Liver (tissue), 8 donors: ENCODE measurements at regions not wholly inside any gene's neighbourhood (a gene's known extent, or its start where the extent isn't known, plus 50 kb on each side); places are given as distances from the start of the nearest gene placed in this dataset.

Source experiments
- DNase-seq: peaks from one replicate; pipeline ENCODE4 v3.0.0-alpha.2; 2017; ENCODE audit warnings: low spot score
- H3K27ac ChIP-seq, 2 donors: one replicate each; pipeline ENCODE4 v1.7.0; 2013; ENCODE audit warnings: inconsistent platforms in 2 of 2, low read length in 2 of 2, control low read depth in 1 of 2, low read depth in 1 of 2, mild to moderate bottlenecking in 1 of 2
- H3K27me3 ChIP-seq, 4 donors: one replicate each; pipeline versions ENCODE4 v1.6.1 to v1.7.0; 2013; ENCODE audit warnings: low read length in 3 of 4, inconsistent platforms in 1 of 4, mild to moderate bottlenecking in 1 of 4, moderate library complexity in 1 of 4; ENCODE audit not compliant: control insufficient read depth in 4 of 4, insufficient read depth in 4 of 4
- H3K36me3 ChIP-seq, 4 donors: one replicate each; pipeline versions ENCODE4 v1.6.1 to v1.7.0; 2013; ENCODE audit warnings: low read length in 3 of 4, mild to moderate bottlenecking in 3 of 4, low read depth in 1 of 4, moderate library complexity in 1 of 4; ENCODE audit not compliant: control insufficient read depth in 4 of 4, insufficient read depth in 3 of 4
- H3K4me1 ChIP-seq, 4 donors: one replicate each; pipeline versions ENCODE4 v1.6.1 to v1.7.0; 2013; ENCODE audit warnings: low read length in 3 of 4, mild to moderate bottlenecking in 3 of 4, moderate library complexity in 1 of 4; ENCODE audit not compliant: control insufficient read depth in 4 of 4, insufficient read depth in 4 of 4
- H3K4me3 ChIP-seq, 3 donors: one replicate each; pipeline versions ENCODE4 v1.6.1 to v1.7.0; 2013; ENCODE audit warnings: low read length in 3 of 3, control low read depth in 1 of 3, low read depth in 1 of 3, mild to moderate bottlenecking in 1 of 3
- H3K9ac ChIP-seq, 2 donors: one replicate each; pipeline ENCODE4 v1.7.0; 2013; ENCODE audit warnings: low read length in 2 of 2, mild to moderate bottlenecking in 2 of 2, moderate library complexity in 2 of 2, control low read depth in 1 of 2, low read depth in 1 of 2
- H3K9me3 ChIP-seq, 4 donors: one replicate each; pipeline versions ENCODE4 v1.6.1 to v1.7.0; 2013; ENCODE audit warnings: low read length in 3 of 4; ENCODE audit not compliant: control insufficient read depth in 4 of 4
- ATF3 ChIP-seq: IDR thresholded peaks from 2 replicates; pipeline ENCODE4 v1.6.1; 2016; ENCODE audit warnings: antibody characterized with exemption
- CTCF ChIP-seq: fragments of 150-350 bp; IDR thresholded peaks from 2 replicates; pipeline ENCODE4 v1.5.1; 2017; ENCODE audit warnings: improper control_type of control experiment, low read depth, low read length; ENCODE audit not compliant: missing input control
- EGR1 ChIP-seq, 2 donors: IDR thresholded peaks; 2 replicates each; pipeline ENCODE4 v1.6.1; 2016 to 2018; ENCODE audit warnings: antibody characterized with exemption in 2 of 2, low read depth in 2 of 2
- FOXA1 ChIP-seq: IDR thresholded peaks from 2 replicates; pipeline ENCODE4 v1.6.1; 2016; ENCODE audit warnings: antibody characterized with exemption
- FOXA2 ChIP-seq: IDR thresholded peaks from 2 replicates; pipeline ENCODE4 v1.6.1; 2016; ENCODE audit warnings: antibody characterized with exemption
- GABPA ChIP-seq, 2 donors: IDR thresholded peaks in 1 of 2; conservative IDR thresholded peaks in 1 of 2; 2 replicates each; pipeline ENCODE4 v1.6.1; 2016; ENCODE audit warnings: antibody characterized with exemption in 2 of 2, mild to moderate bottlenecking in 1 of 2, moderate library complexity in 1 of 2
- HNF4A ChIP-seq, 2 donors: conservative IDR thresholded peaks; 2 replicates each; pipeline ENCODE4 v1.6.1; 2016; ENCODE audit warnings: antibody characterized with exemption in 2 of 2, mild to moderate bottlenecking in 2 of 2
- HNF4G ChIP-seq: IDR thresholded peaks from 2 replicates; pipeline ENCODE4 v1.6.1; 2016; ENCODE audit warnings: antibody characterized with exemption
- JUND ChIP-seq, 2 donors: IDR thresholded peaks; 2 replicates each; pipeline ENCODE4 v1.6.1; 2016; ENCODE audit warnings: antibody characterized with exemption in 2 of 2
- MAX ChIP-seq: IDR thresholded peaks from 2 replicates; pipeline ENCODE4 v1.6.1; 2016; ENCODE audit warnings: antibody characterized with exemption
- NR2F2 ChIP-seq: IDR thresholded peaks from 2 replicates; pipeline ENCODE4 v1.6.1; 2016; ENCODE audit warnings: antibody characterized with exemption
- RAD21 ChIP-seq, 2 donors: IDR thresholded peaks; 2 replicates each; pipeline ENCODE4 v1.6.1; 2016; ENCODE audit warnings: antibody characterized with exemption in 2 of 2, mild to moderate bottlenecking in 2 of 2
- REST ChIP-seq: IDR thresholded peaks from 2 replicates; pipeline ENCODE4 v1.6.1; 2016; ENCODE audit warnings: antibody characterized with exemption, mild to moderate bottlenecking
- RXRA ChIP-seq, 2 donors: IDR thresholded peaks; 2 replicates each; pipeline ENCODE4 v1.6.1; 2017 to 2018; ENCODE audit warnings: antibody characterized with exemption in 2 of 2, mild to moderate bottlenecking in 1 of 2
- SP1 ChIP-seq: IDR thresholded peaks from 2 replicates; pipeline ENCODE4 v1.6.1; 2018; ENCODE audit warnings: antibody characterized with exemption, mild to moderate bottlenecking
- TAF1 ChIP-seq: conservative IDR thresholded peaks from 2 replicates; pipeline ENCODE4 v1.6.1; 2016; ENCODE audit warnings: antibody characterized with exemption, mild to moderate bottlenecking
- YY1 ChIP-seq: IDR thresholded peaks from 2 replicates; pipeline ENCODE4 v1.6.1; 2016; ENCODE audit warnings: antibody characterized with exemption, mild to moderate bottlenecking
- ZBTB33 ChIP-seq: IDR thresholded peaks from 2 replicates; pipeline ENCODE4 v1.6.1; 2016; ENCODE audit warnings: antibody characterized with exemption
- WGBS: extraction: QIAGEN DNeasy Blood & Tissue Kit; methylation state at CpG from one replicate; pipeline ENCODE4 v1.1.7; 2013; 5-methylcytosine and 5-hydroxymethylcytosine counted together
- donor health status: healthy.
- donor health status: healthy.
- donor health status: healthy.
- donor health status: healthy.
- donor health status: healthy.

GRCh38 chr12:92342574-92342973 is 196.9 kb upstream of the BTG1 start:
- Histone ChIP-seq H3K36me3 (no peaks in the 10 kb centered on the region), H3K27ac (no peak overlapping the region), H3K4me3 (no peak overlapping the region), H3K4me1 (no peaks in the 10 kb centered on the region), H3K9me3 (no peaks in the 10 kb centered on the region), H3K9ac (no peak overlapping the region), H3K27me3 (no peaks in the 10 kb centered on the region)
- 95% methylated on average over 1 of the region's 1 CpG for WGBS
- no peak for TF ChIP-seq FOXA2
- TF ChIP-seq RAD21 (IDR thresholded peaks at IDR 0.05) = no peak
- TF ChIP-seq JUND (IDR thresholded peaks at IDR 0.05) = no peak
- no peak for TF ChIP-seq MAX
- no peak for TF ChIP-seq ZBTB33
- no peak for TF ChIP-seq ATF3
- no peak for TF ChIP-seq SP1
- no peak for TF ChIP-seq FOXA1
- no peak for TF ChIP-seq NR2F2
- TF ChIP-seq TAF1 = no peak
- TF ChIP-seq HNF4G = no peak
- TF ChIP-seq REST = no peak
- TF ChIP-seq YY1 = no peak
- TF ChIP-seq HNF4A (conservative IDR thresholded peaks at IDR 0.05) = no peak
- TF ChIP-seq RXRA (IDR thresholded peaks at IDR 0.05) = no peak
- TF ChIP-seq GABPA (IDR thresholded peaks at IDR 0.05 in 1 of 2, conservative IDR thresholded peaks at IDR 0.05 in 1 of 2) = no peak
- no peak for TF ChIP-seq EGR1 (IDR thresholded peaks at IDR 0.05; ENCODE audit: low read depth in 2 of 2)
- no peak for TF ChIP-seq CTCF
- DNase-seq = no peak
